ENCODE measurements at regions not wholly inside any gene's neighbourhood (a gene's known extent, or its start where the extent isn't known, plus 50 kb on each side); places are given as distances from the start of the nearest gene placed in this dataset.

GRCh38 chr2:23220513-23221094 is 164.4 kb upstream of the KLHL29 start:
- TF ChIP-seq, protein P1, sequence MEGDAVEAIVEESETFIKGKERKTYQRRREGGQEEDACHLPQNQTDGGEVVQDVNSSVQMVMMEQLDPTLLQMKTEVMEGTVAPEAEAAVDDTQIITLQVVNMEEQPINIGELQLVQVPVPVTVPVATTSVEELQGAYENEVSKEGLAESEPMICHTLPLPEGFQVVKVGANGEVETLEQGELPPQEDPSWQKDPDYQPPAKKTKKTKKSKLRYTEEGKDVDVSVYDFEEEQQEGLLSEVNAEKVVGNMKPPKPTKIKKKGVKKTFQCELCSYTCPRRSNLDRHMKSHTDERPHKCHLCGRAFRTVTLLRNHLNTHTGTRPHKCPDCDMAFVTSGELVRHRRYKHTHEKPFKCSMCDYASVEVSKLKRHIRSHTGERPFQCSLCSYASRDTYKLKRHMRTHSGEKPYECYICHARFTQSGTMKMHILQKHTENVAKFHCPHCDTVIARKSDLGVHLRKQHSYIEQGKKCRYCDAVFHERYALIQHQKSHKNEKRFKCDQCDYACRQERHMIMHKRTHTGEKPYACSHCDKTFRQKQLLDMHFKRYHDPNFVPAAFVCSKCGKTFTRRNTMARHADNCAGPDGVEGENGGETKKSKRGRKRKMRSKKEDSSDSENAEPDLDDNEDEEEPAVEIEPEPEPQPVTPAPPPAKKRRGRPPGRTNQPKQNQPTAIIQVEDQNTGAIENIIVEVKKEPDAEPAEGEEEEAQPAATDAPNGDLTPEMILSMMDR (IDR thresholded peaks at IDR 0.05; ENCODE audit: insufficient read depth in 1 of 2, low read depth in 1 of 2, low read length in 1 of 2, severe bottlenecking in 1 of 2, unreplicated experiment in 1 of 2) = no peak
- DNase-seq = no peak
- ChIA-PET CTCF (no interaction called here), POLR2A (no interaction called here)
- Mint-ChIP-seq H3K9me3 (ENCODE audit: unreplicated experiment) (no peaks in the 10 kb centered on the region), H3K4me3 (ENCODE audit: unreplicated experiment) (no peak overlapping the region), H3K4me1 (ENCODE audit: low read depth, unreplicated experiment) (no peaks in the 10 kb centered on the region), H3K36me3 (ENCODE audit: insufficient read depth, unreplicated experiment) (no peaks in the 10 kb centered on the region), H3K27ac (ENCODE audit: unreplicated experiment) (no peak overlapping the region), H3K27me3 (ENCODE audit: insufficient read depth, unreplicated experiment) (no peaks in the 10 kb centered on the region)
- no peak overlapping the region for H3K4me3 ChIP-seq (ENCODE audit: low read depth, low read length)
- H3K36me3 ChIP-seq (ENCODE audit: control insufficient read depth, insufficient read depth, low read length) = no peaks in the 10 kb centered on the region
- intact Hi-C loops (cut with micrococcal nuclease; ENCODE audit: unreplicated experiment) = no loop called here
- H3K9me3 ChIP-seq = no peaks in the 10 kb centered on the region
- BruUV-seq (replicated peaks) = no TSS peak
- no peaks in the 10 kb centered on the region for H3K27me3 ChIP-seq (replicated peaks; ENCODE audit: control insufficient read depth, insufficient read depth, low read length)
- peaks cover 10% of the 10 kb centered on the region for H3K4me1 ChIP-seq

DNA sequence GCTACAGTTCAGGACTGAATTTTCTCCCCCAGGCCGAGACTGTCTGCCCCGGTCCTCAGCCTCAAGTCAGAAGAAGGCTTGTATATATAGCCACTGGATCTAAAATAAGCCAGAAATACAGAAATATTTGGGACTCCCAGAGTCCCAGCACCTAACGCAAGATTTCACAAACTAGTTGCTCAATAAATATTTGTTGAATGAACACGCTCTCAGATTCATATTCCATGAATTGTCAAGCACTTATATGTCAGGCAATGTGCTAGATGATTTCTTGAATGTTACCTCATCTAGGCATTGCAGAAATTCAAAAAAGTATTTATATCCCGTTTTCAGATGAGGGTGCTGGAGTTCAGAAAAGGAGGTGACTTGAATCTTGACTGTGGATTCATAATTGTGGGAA is 163.7 kb upstream of the KLHL29 start:
- Histone ChIP-seq H3K9me3 (no peaks in the 10 kb centered on the region), H3K4me1 (peaks cover 10% of the 10 kb centered on the region), H3K27me3 (replicated peaks; ENCODE audit: control insufficient read depth, insufficient read depth, low read length) (no peaks in the 10 kb centered on the region), H3K36me3 (ENCODE audit: control insufficient read depth, insufficient read depth, low read length) (no peaks in the 10 kb centered on the region), H3K4me3 (ENCODE audit: low read depth, low read length) (no peak overlapping the region)
- Mint-ChIP-seq H3K4me1 (ENCODE audit: low read depth, unreplicated experiment) (no peaks in the 10 kb centered on the region), H3K36me3 (ENCODE audit: insufficient read depth, unreplicated experiment) (no peaks in the 10 kb centered on the region), H3K9me3 (ENCODE audit: unreplicated experiment) (no peaks in the 10 kb centered on the region), H3K27ac (ENCODE audit: unreplicated experiment) (no peak overlapping the region), H3K4me3 (ENCODE audit: unreplicated experiment) (no peak overlapping the region), H3K27me3 (ENCODE audit: insufficient read depth, unreplicated experiment) (no peaks in the 10 kb centered on the region)
- TF ChIP-seq, protein P1 (IDR thresholded peaks at IDR 0.05; ENCODE audit: insufficient read depth in 1 of 2, low read depth in 1 of 2, low read length in 1 of 2, severe bottlenecking in 1 of 2, unreplicated experiment in 1 of 2) = no peak
- DNase-seq = no peak
- POLR2A ChIA-PET = no interaction called here
- CTCF ChIA-PET = no interaction called here
- BruUV-seq (replicated peaks) = no TSS peak
- intact Hi-C loops (cut with micrococcal nuclease; ENCODE audit: unreplicated experiment) = no loop called here

GRCh38 chr2:23221901-23222300 is 163.1 kb upstream of the KLHL29 start:
- H3K36me3 Mint-ChIP-seq (ENCODE audit: insufficient read depth, unreplicated experiment) = no peaks in the 10 kb centered on the region
- H3K9me3 Mint-ChIP-seq (ENCODE audit: unreplicated experiment) = no peaks in the 10 kb centered on the region
- no peak overlapping the region for H3K4me3 ChIP-seq (ENCODE audit: low read depth, low read length)
- H3K27me3 ChIP-seq (replicated peaks; ENCODE audit: control insufficient read depth, insufficient read depth, low read length) = no peaks in the 10 kb centered on the region
- H3K4me1 ChIP-seq = peaks cover 10% of the 10 kb centered on the region
- intact Hi-C loops (cut with micrococcal nuclease; ENCODE audit: unreplicated experiment) = no loop called here
- no peak overlapping the region for H3K4me3 Mint-ChIP-seq (ENCODE audit: unreplicated experiment)
- ChIA-PET POLR2A (no interaction called here), CTCF (no interaction called here)
- no peaks in the 10 kb centered on the region for H3K36me3 ChIP-seq (ENCODE audit: control insufficient read depth, insufficient read depth, low read length)
- H3K27ac Mint-ChIP-seq (ENCODE audit: unreplicated experiment) = no peak overlapping the region
- BruUV-seq (replicated peaks) = no TSS peak
- no peaks in the 10 kb centered on the region for H3K4me1 Mint-ChIP-seq (ENCODE audit: low read depth, unreplicated experiment)
- H3K9me3 ChIP-seq = no peaks in the 10 kb centered on the region
- TF ChIP-seq, protein P1 (IDR thresholded peaks at IDR 0.05; ENCODE audit: insufficient read depth in 1 of 2, low read depth in 1 of 2, low read length in 1 of 2, severe bottlenecking in 1 of 2, unreplicated experiment in 1 of 2) = no peak
- no peaks in the 10 kb centered on the region for H3K27me3 Mint-ChIP-seq (ENCODE audit: insufficient read depth, unreplicated experiment)
- DNase-seq = no peak

Data from Caco-2 (cell line).